Activated CD8-positive, alpha-beta T cell treated with anti-CD3 and anti-CD28 coated beads, Interleukin-2, amount 10 ng/mL, durations not matched to agents 7 days and 5 days (primary cell): ENCODE measurements at regions not wholly inside any gene's neighbourhood (a gene's known extent, or its start where the extent isn't known, plus 50 kb on each side); places are given as distances from the start of the nearest gene placed in this dataset.

Experiments used
- ATAC-seq: fragments of 150-1000 bp; cut with Tn5 transposase; one replicate; pipeline ENCODE4 v1.10.0; 2021; ENCODE audit warnings: moderate library complexity
- CTCF ChIA-PET: fragments of 350-600 bp; sonication (Branson Sonifier 250); formaldehyde crosslinking; loops from one replicate; lab custom pipeline; 2021; ENCODE audit warnings: antibody characterized with exemption; lab: Charles Lee
- POLR2A ChIA-PET: fragments of 350-600 bp; sonication (Branson Sonifier 250); formaldehyde crosslinking; loops from one replicate; lab custom pipeline; 2021; ENCODE audit warnings: antibody characterized with exemption; lab: Charles Lee
- DNase-seq: peaks from one replicate; pipeline ENCODE4 v3.0.0-alpha.2; 2020
- H3K27ac Mint-ChIP-seq: one replicate; pipeline ENCODE4 v1.8.0; 2021; ENCODE audit warnings: mild to moderate bottlenecking, mixed read lengths
- H3K27me3 Mint-ChIP-seq: one replicate; pipeline ENCODE4 v1.8.0; 2021; ENCODE audit warnings: low read depth, mixed read lengths
- H3K36me3 Mint-ChIP-seq: one replicate; pipeline ENCODE4 v1.8.0; 2021; ENCODE audit warnings: low read depth, mixed read lengths
- H3K4me1 Mint-ChIP-seq: one replicate; pipeline ENCODE4 v1.8.0; 2021; ENCODE audit warnings: low read depth, mixed read lengths
- H3K4me3 Mint-ChIP-seq: one replicate; pipeline ENCODE4 v1.8.0; 2021; ENCODE audit warnings: mild to moderate bottlenecking, mixed read lengths
- H3K9me3 Mint-ChIP-seq: one replicate; pipeline ENCODE4 v1.8.0; 2022; ENCODE audit warnings: mixed read lengths; ENCODE audit not compliant: insufficient read depth

DNA sequence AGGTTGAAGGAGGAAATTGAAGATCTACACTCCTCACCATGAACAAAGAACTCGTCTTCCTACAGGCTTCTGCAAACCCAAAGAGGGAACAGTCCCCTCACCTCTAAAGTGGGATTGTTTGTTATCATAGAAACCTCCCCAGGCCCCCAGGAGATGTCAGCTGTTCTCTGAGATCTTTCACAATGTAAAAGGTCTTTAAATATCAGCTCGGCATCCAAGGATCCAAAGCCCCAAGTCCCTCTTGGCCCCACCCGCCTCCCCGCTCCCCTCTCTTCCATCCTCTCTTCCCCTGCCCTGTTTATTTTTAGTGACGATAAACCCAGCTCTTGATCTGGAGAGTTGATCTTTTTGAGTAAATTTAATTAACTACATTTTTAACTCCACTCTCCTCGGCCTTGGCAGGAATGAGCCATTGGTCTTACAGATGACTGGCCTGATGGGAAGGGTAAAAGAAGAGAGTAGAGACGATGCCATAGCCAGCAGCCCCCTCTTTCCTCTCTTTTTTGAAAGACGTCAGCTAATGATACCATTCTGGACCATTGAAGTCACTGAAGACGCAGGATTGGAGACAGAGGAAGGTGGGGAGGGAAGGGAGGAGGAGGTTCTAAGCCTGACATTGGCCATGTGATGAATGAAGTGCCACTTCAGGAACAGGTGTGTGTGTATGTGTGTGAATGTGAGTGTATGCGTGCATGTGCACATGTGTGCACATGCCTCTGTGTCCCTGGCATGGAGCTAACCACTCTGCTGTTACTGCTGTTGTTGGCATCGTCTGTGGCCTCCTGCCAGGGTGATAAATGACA is 521.8 kb downstream of the NTRK3 start:
- Mint-ChIP-seq H3K4me3 (no peak overlapping the region), H3K9me3 (no peaks in the 10 kb centered on the region)
- CTCF ChIA-PET = no interaction called here

DNA sequence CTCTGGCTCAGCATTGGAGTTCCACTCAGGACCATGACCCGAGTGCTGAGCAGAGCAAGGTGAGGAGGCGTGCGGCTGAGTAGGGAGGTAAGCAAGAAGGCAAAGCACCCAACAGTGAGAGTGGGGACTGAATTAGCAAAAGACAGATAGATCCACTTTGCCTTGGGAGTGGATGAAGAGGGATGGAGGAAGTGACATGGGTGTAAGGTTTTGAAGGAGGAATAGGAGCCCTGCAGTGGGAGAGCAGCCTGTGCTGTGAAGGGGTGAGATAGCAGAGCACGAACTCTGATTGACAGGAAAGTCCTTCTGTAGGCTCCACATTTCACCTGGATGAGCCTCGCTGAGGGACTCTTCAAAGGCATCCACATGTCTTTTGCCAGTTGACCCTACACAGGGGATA is 522.6 kb downstream of the NTRK3 start:
- CTCF ChIA-PET = no interaction called here
- no peak for DNase-seq
- H3K4me1 Mint-ChIP-seq = peaks cover 12% of the 10 kb centered on the region
- no peaks in the 10 kb centered on the region for H3K36me3 Mint-ChIP-seq
- no peak overlapping the region for H3K27ac Mint-ChIP-seq
- POLR2A ChIA-PET = no interaction called here
- H3K27me3 Mint-ChIP-seq = no peaks in the 10 kb centered on the region
- ATAC-seq = no peak
- no peaks in the 10 kb centered on the region for H3K9me3 Mint-ChIP-seq
- H3K4me3 Mint-ChIP-seq = no peak overlapping the region

More for the DNA sequence above, 521.8 kb downstream of the NTRK3 start:
- H3K27ac Mint-ChIP-seq = no peak overlapping the region
- POLR2A ChIA-PET = no interaction called here
- ATAC-seq (no peak), DNase-seq (no peak)
- no peaks in the 10 kb centered on the region for H3K36me3 Mint-ChIP-seq
- peaks cover 12% of the 10 kb centered on the region for H3K4me1 Mint-ChIP-seq
- no peaks in the 10 kb centered on the region for H3K27me3 Mint-ChIP-seq

- POLR2A ChIA-PET = no interaction called here
- DNase-seq (no peak), ATAC-seq (no peak)
- CTCF ChIA-PET = no interaction called here
- Mint-ChIP-seq H3K36me3 (no peaks in the 10 kb centered on the region), H3K27me3 (no peaks in the 10 kb centered on the region), H3K27ac (no peak overlapping the region), H3K9me3 (no peaks in the 10 kb centered on the region), H3K4me3 (no peak overlapping the region), H3K4me1 (peaks cover 12% of the 10 kb centered on the region)
These were observed 523.0 kb downstream of the NTRK3 start for GRCh38 chr15:87733541-87733941.

DNA sequence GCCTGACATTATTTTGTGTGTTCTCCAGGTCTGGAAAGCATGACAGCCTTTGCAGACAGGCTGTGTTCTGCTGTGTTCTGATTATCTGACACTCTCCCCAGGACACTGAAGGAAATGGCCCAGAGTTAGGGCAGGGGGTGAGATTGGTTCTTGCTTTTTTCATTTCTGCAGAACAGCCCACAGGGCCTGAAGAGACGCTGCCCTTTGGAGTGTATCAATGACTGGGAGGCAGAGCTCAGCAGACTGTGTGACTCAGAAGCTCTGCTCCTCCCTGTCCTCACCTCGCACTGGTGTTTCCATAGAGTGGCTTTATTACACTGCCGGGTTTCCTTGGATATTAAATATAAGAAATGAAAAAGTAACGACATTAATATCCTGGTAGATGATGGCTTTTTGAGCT is 523.6 kb downstream of the NTRK3 start:
- H3K9me3 Mint-ChIP-seq = no peaks in the 10 kb centered on the region
- no peak for ATAC-seq

DNA sequence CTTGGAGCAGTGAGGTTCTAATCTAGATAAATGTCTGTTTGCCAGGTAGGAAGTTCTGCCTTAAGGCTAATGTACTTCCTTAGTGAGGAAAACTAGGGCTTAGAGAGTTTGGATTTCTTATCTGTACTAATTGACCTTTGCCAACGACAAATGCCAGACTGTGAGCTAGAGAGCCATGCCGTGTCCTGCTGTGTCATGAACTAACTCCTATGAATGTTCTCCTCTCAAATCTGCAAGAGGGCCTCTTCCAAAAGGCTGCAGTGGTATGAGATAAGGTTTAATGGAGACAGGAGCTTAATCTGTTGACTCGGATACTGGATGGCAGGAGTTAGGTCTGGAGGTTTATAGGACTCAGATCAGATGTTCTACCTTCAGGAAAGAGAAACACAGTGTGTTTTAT is 524.9 kb downstream of the NTRK3 start:
- peaks cover 7% of the 10 kb centered on the region for H3K4me1 Mint-ChIP-seq
- H3K9me3 Mint-ChIP-seq = no peaks in the 10 kb centered on the region
- CTCF ChIA-PET = no interaction called here
- no peak overlapping the region for H3K4me3 Mint-ChIP-seq
- H3K27me3 Mint-ChIP-seq = no peaks in the 10 kb centered on the region
- DNase-seq = no peak
- H3K36me3 Mint-ChIP-seq = no peaks in the 10 kb centered on the region
- no peak for ATAC-seq
- POLR2A ChIA-PET = no interaction called here
- H3K27ac Mint-ChIP-seq = no peak overlapping the region

More for the DNA sequence above, 523.6 kb downstream of the NTRK3 start:
- Mint-ChIP-seq H3K27ac (no peak overlapping the region), H3K4me1 (peaks cover 12% of the 10 kb centered on the region), H3K36me3 (no peaks in the 10 kb centered on the region), H3K27me3 (no peaks in the 10 kb centered on the region), H3K4me3 (no peak overlapping the region)
- no peak for DNase-seq
- POLR2A ChIA-PET = no interaction called here
- CTCF ChIA-PET = no interaction called here

DNA sequence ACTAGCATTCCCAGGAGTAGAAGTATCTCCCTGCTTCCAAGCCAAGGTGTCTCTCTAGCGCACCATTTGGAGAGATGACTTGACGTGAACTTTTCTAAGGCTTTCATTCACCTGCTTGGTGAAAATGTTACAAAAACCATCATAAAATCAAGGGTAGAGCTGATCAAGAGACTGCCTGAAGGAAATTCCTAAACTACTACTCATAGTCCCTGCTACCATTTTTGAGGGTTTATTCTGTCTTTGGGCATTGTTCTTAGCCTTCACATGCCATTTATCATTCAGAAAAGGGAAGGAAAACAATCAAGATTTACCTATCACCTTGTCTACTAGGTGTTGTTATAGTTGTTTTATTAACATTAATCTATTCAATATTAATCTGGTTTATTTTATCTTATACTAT is 525.8 kb downstream of the NTRK3 start:
- H3K9me3 Mint-ChIP-seq = no peaks in the 10 kb centered on the region
- DNase-seq = no peak

GRCh38 chr15:87728998-87729397 is 527.5 kb downstream of the NTRK3 start:
- Mint-ChIP-seq H3K4me3 (no peak overlapping the region), H3K9me3 (no peaks in the 10 kb centered on the region), H3K27ac (no peak overlapping the region), H3K36me3 (no peaks in the 10 kb centered on the region), H3K4me1 (no peaks in the 10 kb centered on the region), H3K27me3 (no peaks in the 10 kb centered on the region)
- POLR2A ChIA-PET = no interaction called here
- CTCF ChIA-PET = no interaction called here
- ATAC-seq (no peak), DNase-seq (no peak)

More for the DNA sequence above, 525.8 kb downstream of the NTRK3 start:
- ChIA-PET POLR2A (no interaction called here), CTCF (no interaction called here)
- Mint-ChIP-seq H3K4me1 (no peaks in the 10 kb centered on the region), H3K36me3 (no peaks in the 10 kb centered on the region), H3K27ac (no peak overlapping the region), H3K4me3 (no peak overlapping the region), H3K27me3 (no peaks in the 10 kb centered on the region)
- no peak for ATAC-seq

GRCh38 chr15:87727073-87727472 is 529.5 kb downstream of the NTRK3 start:
- ATAC-seq (no peak), DNase-seq (no peak)
- Mint-ChIP-seq H3K4me3 (no peak overlapping the region), H3K36me3 (no peaks in the 10 kb centered on the region), H3K27me3 (no peaks in the 10 kb centered on the region), H3K9me3 (no peaks in the 10 kb centered on the region), H3K27ac (no peak overlapping the region), H3K4me1 (no peaks in the 10 kb centered on the region)
- CTCF ChIA-PET = no interaction called here
- POLR2A ChIA-PET = no interaction called here

DNA sequence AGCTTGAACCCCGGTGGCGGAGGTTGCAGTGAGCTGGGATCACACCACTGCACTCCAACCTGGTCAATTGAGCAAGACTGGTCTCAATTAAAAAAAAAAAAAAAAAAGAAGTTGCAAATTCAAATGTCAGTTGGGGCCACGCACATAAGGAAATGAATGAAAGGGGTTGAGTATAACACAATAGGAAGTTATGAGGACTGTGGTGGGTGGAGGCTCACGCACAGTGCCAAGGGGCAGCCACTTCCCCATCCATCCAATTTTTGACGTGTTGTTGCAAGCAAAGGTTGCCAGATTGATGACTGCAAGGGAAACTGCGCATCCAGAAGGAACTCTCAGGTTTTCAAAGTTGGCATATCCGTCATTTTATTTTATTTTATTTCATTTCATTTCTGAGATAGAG is 532.2 kb downstream of the NTRK3 start:
- Mint-ChIP-seq H3K27me3 (no peaks in the 10 kb centered on the region), H3K36me3 (no peaks in the 10 kb centered on the region), H3K27ac (no peak overlapping the region), H3K9me3 (no peaks in the 10 kb centered on the region), H3K4me1 (no peaks in the 10 kb centered on the region), H3K4me3 (no peak overlapping the region)
- no peak for DNase-seq
- no peak for ATAC-seq
- ChIA-PET POLR2A (no interaction called here), CTCF (no interaction called here)

DNA sequence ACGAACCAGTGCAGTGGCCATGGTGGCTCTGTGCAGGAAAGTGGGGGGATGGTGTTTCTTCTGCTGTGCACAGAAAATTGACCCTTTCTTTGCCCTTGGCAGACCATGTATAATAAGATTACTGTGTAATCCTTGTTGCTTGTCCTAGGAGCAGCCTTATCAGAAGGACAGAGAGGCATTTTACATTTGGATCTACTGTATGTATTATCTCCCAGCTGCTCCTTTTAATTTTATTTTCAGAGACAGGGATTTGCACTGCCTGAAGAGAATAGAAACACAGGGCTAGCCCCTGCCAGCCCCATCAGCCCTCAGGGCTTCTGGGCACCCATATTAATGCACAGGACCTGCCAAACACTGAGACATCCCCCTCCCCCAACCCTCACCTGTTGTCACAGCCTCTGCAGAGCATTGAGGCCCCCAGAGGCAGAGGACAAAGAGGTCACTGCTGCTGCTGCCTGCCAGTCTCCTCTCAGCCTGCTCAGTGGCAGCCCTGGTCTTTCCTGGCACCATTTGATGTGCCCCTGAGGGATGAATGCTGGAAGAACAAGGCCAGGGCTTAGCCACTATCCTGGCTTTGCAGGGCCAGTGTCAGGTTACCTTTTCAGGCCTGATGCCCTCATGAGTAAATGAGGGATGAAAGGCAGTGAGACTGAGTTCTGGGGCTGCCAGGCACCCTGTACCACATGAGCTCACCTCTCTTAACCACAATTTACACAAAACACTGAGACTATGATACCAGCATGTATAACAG is 533.4 kb downstream of the NTRK3 start:
- Mint-ChIP-seq H3K27me3 (no peaks in the 10 kb centered on the region), H3K4me3 (no peak overlapping the region), H3K36me3 (no peaks in the 10 kb centered on the region), H3K4me1 (no peaks in the 10 kb centered on the region), H3K9me3 (no peaks in the 10 kb centered on the region), H3K27ac (no peak overlapping the region)
- ChIA-PET POLR2A (no interaction called here), CTCF (no interaction called here)
- DNase-seq (no peak), ATAC-seq (no peak)

GRCh38 chr15:87720235-87720634 is 536.3 kb downstream of the NTRK3 start:
- POLR2A ChIA-PET = no interaction called here
- Mint-ChIP-seq H3K9me3 (no peaks in the 10 kb centered on the region), H3K27me3 (no peaks in the 10 kb centered on the region), H3K4me3 (no peak overlapping the region), H3K36me3 (no peaks in the 10 kb centered on the region), H3K4me1 (no peaks in the 10 kb centered on the region), H3K27ac (no peak overlapping the region)
- ATAC-seq = no peak
- CTCF ChIA-PET = no interaction called here
- no peak for DNase-seq

DNA sequence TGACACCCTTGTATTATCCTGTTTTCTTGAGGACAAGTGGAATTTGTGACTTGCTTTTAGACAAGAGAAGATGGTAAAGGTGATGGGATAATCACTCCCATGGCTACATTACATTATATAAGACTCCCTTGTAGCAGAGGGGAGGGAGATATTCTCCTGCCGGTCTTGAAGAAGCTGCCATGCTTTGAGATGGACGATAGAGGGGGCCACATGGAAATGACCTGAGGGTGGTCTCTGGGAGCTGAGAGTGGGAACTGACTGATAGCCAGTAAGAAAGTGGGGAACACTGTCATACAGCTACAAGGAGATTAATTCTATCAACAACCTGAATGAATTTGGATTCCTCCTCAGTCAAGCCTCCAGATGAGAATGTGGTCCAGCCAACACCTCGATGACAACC is 540.1 kb downstream of the NTRK3 start:
- no peaks in the 10 kb centered on the region for H3K27me3 Mint-ChIP-seq
- no peak overlapping the region for H3K4me3 Mint-ChIP-seq
- ChIA-PET CTCF (no interaction called here), POLR2A (no interaction called here)
- H3K9me3 Mint-ChIP-seq = no peaks in the 10 kb centered on the region
- DNase-seq = no peak
- H3K4me1 Mint-ChIP-seq = no peaks in the 10 kb centered on the region
- H3K36me3 Mint-ChIP-seq = no peaks in the 10 kb centered on the region
- H3K27ac Mint-ChIP-seq = no peak overlapping the region
- no peak for ATAC-seq
